HepG2 (cell line): ENCODE measurements at regions not wholly inside any gene's neighbourhood (a gene's known extent, or its start where the extent isn't known, plus 50 kb on each side); places are given as distances from the start of the nearest gene placed in this dataset.

Experiments used
- ATAC-seq: fragments of 200-7000 bp; cut with Tn5 transposase; 3 replicates; pipeline ENCODE4 v1.9.1; 2020; ENCODE audit warnings: mild to moderate bottlenecking, moderate library complexity
- BruUV-seq: library from RNA; stranded (reverse); fragments of 400-500 nt; replicated peaks from 2 replicates; lab custom pipeline; 2021; lab: Mats Ljungman, UMichigan
- CTCF ChIA-PET: fragments of 300-600 bp; formaldehyde crosslinking; extraction: SDS; loops from one replicate; lab custom pipeline; 2021; ENCODE audit warnings: low total read pairs, inconsistent platforms, low intra/inter-chr PET ratio; lab: Yijun Ruan, JAX
- POLR2A ChIA-PET: fragments of 350-600 bp; sonication (Branson Sonifier 250); formaldehyde crosslinking; loops from one replicate; lab custom pipeline; 2020; ENCODE audit warnings: antibody characterized with exemption, inconsistent platforms; lab: Yijun Ruan, JAX
- DNase-seq: peaks from one replicate; pipeline ENCODE4 v3.0.0-alpha.2; 2015; ENCODE audit warnings: low spot score
- FAIRE-seq: peaks from 3 replicates; lab custom pipeline; 2011; peaks lifted over from hg19 to GRCh38; lab: Jason Lieb, UNC
- H2AFZ ChIP-seq: one replicate; pipeline ENCODE4 v1.6.1; 2011; ENCODE audit warnings: low read length, inconsistent platforms
- H3K27ac ChIP-seq: fragments of 300-600 bp; 3 replicates; pipeline ENCODE4 v1.8.0; 2011; ENCODE audit warnings: mixed run types, mild to moderate bottlenecking, mixed read lengths, low read length, inconsistent platforms; ENCODE audit not compliant: insufficient read depth; ENCODE audit errors: extremely low read length
- H3K27me3 ChIP-seq, 2 experiments: fragments of 200-600 bp in 1 of 2; 2 replicates in 1 of 2; 3 replicates in 1 of 2; pipeline versions ENCODE4 v1.6.0 to v1.8.0; 2011; ENCODE audit warnings: low read length in 2 of 2, mild to moderate bottlenecking in 2 of 2, moderate library complexity in 2 of 2, inconsistent platforms in 1 of 2; ENCODE audit not compliant: insufficient read depth in 2 of 2, control insufficient read depth in 1 of 2
- H3K36me3 ChIP-seq, 2 experiments: fragments of 200-600 bp in 1 of 2; replicated peaks in 1 of 2; 2 replicates in 1 of 2; 3 replicates in 1 of 2; pipeline versions ENCODE4 v1.5.1 to v1.8.0; 2011; ENCODE audit warnings: low read length in 2 of 2, inconsistent platforms in 1 of 2; ENCODE audit not compliant: insufficient read depth in 2 of 2, control insufficient read depth in 1 of 2
- H3K4me1 ChIP-seq: 2 replicates; pipeline ENCODE4 v1.5.1; 2012; ENCODE audit warnings: low read length, inconsistent platforms; ENCODE audit not compliant: insufficient read depth
- H3K4me2 ChIP-seq: 2 replicates; pipeline ENCODE4 v1.6.0; 2011; ENCODE audit warnings: low read depth, low read length, inconsistent platforms
- H3K4me3 ChIP-seq, 3 experiments: fragments of 200-600 bp in 1 of 3; sonication (generic), shearing (Covaris generic) in 1 of 3; replicated peaks in 1 of 3; 2 replicates each; pipeline ENCODE4 v1.5.1; 2011 to 2016; ENCODE audit warnings: low read length in 3 of 3, inconsistent platforms in 2 of 3, low read depth in 2 of 3, mild to moderate bottlenecking in 2 of 3, control low read depth in 1 of 3, mixed read lengths in 1 of 3; ENCODE audit not compliant: insufficient read depth in 1 of 3
- H3K79me2 ChIP-seq: one replicate; pipeline ENCODE4 v1.6.1; 2011; ENCODE audit warnings: low read length, inconsistent platforms; ENCODE audit not compliant: insufficient read depth
- H3K9ac ChIP-seq: 2 replicates; pipeline ENCODE4 v1.6.0; 2011; ENCODE audit warnings: mild to moderate bottlenecking, low read depth, low read length, inconsistent platforms; ENCODE audit not compliant: insufficient read depth
- H3K9me3 ChIP-seq: 2 replicates; pipeline ENCODE4 v1.5.1; 2012; ENCODE audit warnings: mild to moderate bottlenecking, low read length
- H4K20me1 ChIP-seq: 2 replicates; pipeline ENCODE4 v1.6.0; 2011; ENCODE audit warnings: inconsistent platforms, mild to moderate bottlenecking, low read length, moderate library complexity; ENCODE audit not compliant: insufficient read depth
- GATAD1 ChIP-seq: IDR thresholded peaks from 2 replicates; pipeline ENCODE4 v1.6.1; 2016; ENCODE audit warnings: missing genetic modification reagents, missing compliant biosample characterization
- MTA1 ChIP-seq: sonication (generic); formaldehyde crosslinking; IDR thresholded peaks from 2 replicates; pipeline ENCODE4 v1.4.0; 2020; ENCODE audit warnings: missing genetic modification reagents, mild to moderate bottlenecking, borderline replicate concordance
- PRDM15 ChIP-seq: sonication (generic); formaldehyde crosslinking; IDR thresholded peaks from 2 replicates; pipeline ENCODE4 v1.4.0; 2020; ENCODE audit warnings: missing genetic modification reagents
- RFX1 ChIP-seq: fragments of 450-650 bp; IDR thresholded peaks from 2 replicates; pipeline ENCODE4 v1.6.1; 2017
- SAP130 ChIP-seq: IDR thresholded peaks from 2 replicates; pipeline ENCODE4 v1.6.1; 2016; ENCODE audit warnings: low read depth
- ZNF138 ChIP-seq: sonication (generic); formaldehyde crosslinking; IDR thresholded peaks from 2 replicates; pipeline ENCODE4 v1.5.0; 2020; ENCODE audit warnings: mild to moderate bottlenecking, low read depth, missing genetic modification reagents
- ZNF503 ChIP-seq: sonication (generic); formaldehyde crosslinking; IDR thresholded peaks from 2 replicates; pipeline ENCODE4 v1.4.0; 2020; ENCODE audit warnings: missing genetic modification reagents
- WGBS: methylation state at CpG from one replicate; pipeline ENCODE4 v1.1.6; 2017; ENCODE audit warnings: low lambda C conversion rate; 5-methylcytosine and 5-hydroxymethylcytosine counted together
- in situ Hi-C: cut with HindIII; loops from 2 replicates; pipeline ENCODE4 v1.10.0; 2017; ENCODE audit warnings: low pct_unique_long_range_greater_than_20kb; ENCODE audit not compliant: extremely low pct_ligation_motif_present
- intact Hi-C: fragments of 100-400 bp; cut with micrococcal nuclease; formaldehyde crosslinking; loops from one replicate; pipeline ENCODE4 v1.10.0; 2022; ENCODE audit not compliant: unreplicated experiment

- DNase-seq (no peak), FAIRE-seq (no peak), ATAC-seq (no peak)
- no peaks in the 10 kb centered on the region for H3K9me3 ChIP-seq
- in situ Hi-C loops (no loop called here), intact Hi-C loops (no loop called here)
- no peaks in the 10 kb centered on the region for H3K4me1 ChIP-seq
- ChIA-PET POLR2A (no interaction called here), CTCF (no interaction called here)
- WGBS: 29% methylated on average over 6 of the region's 8 CpGs
- no peak overlapping the region for H2AFZ ChIP-seq
- no peak overlapping the region for H3K4me2 ChIP-seq
- H3K36me3 ChIP-seq: no peaks in the 10 kb centered on the region
- TF ChIP-seq GATAD1 (CRISPR knock-in tag) (no peak), ZNF503 (CRISPR knock-in tag) (no peak), PRDM15 (CRISPR knock-in tag) (no peak), ZNF138 (CRISPR knock-in tag) (no peak), RFX1 (no peak), MTA1 (CRISPR knock-in tag) (no peak), SAP130 (CRISPR knock-in tag) (no peak)
- no peak overlapping the region for H3K27ac ChIP-seq
- no peak overlapping the region for H3K9ac ChIP-seq
- no TSS peak for BruUV-seq
- H3K79me2 ChIP-seq: no peaks in the 10 kb centered on the region
- H4K20me1 ChIP-seq: no peaks in the 10 kb centered on the region
- no peaks in the 10 kb centered on the region; a peak in 1 of 5 replicates for H3K27me3 ChIP-seq
- H3K4me3 ChIP-seq: no peak overlapping the region
Measured at GRCh38 chr10:121216721-121217181, 365.6 kb downstream of the WDR11 start.
